ENCODE measurements at regions not wholly inside any gene's neighbourhood (a gene's known extent, or its start where the extent isn't known, plus 50 kb on each side); places are given as distances from the start of the nearest gene placed in this dataset.

GRCh38 chr12:19065223-19065622, 64.3 kb upstream of the PLEKHA5 start:
- H3K9me3 ChIP-seq = no peaks in the 10 kb centered on the region
- no peak overlapping the region for H3K4me3 ChIP-seq
- H3K27me3 ChIP-seq = no peaks in the 10 kb centered on the region
- intact Hi-C loops (cut with DNase I) = no loop called here
- no peaks in the 10 kb centered on the region for H3K36me3 ChIP-seq
- TF ChIP-seq POLR2AphosphoS5 (IDR thresholded peaks at IDR 0.05; ENCODE audit: insufficient read depth in 1 of 2, low read depth in 1 of 2) = no peak
- TF ChIP-seq CTCF (IDR thresholded peaks at IDR 0.05) = no peak
- TF ChIP-seq POLR2A (IDR thresholded peaks at IDR 0.05) = no peak
- no peaks in the 10 kb centered on the region for H3K4me1 ChIP-seq
- DNase-seq (ENCODE audit: extremely low spot score in 2 of 2) = no peak
- H3K27ac ChIP-seq = no peak overlapping the region

GRCh38 chr12:19065871-19066270, 63.7 kb upstream of the PLEKHA5 start:
- Histone ChIP-seq H3K9me3 (no peaks in the 10 kb centered on the region), H3K27ac (no peak overlapping the region), H3K4me1 (no peaks in the 10 kb centered on the region), H3K36me3 (no peaks in the 10 kb centered on the region), H3K27me3 (no peaks in the 10 kb centered on the region), H3K4me3 (no peak overlapping the region)
- TF ChIP-seq POLR2AphosphoS5 (IDR thresholded peaks at IDR 0.05; ENCODE audit: insufficient read depth in 1 of 2, low read depth in 1 of 2) (no peak), POLR2A (IDR thresholded peaks at IDR 0.05) (no peak), CTCF (IDR thresholded peaks at IDR 0.05) (no peak)
- intact Hi-C loops (cut with DNase I) = no loop called here
- DNase-seq (ENCODE audit: extremely low spot score in 2 of 2) = no peak

- Histone ChIP-seq H3K27me3 (no peaks in the 10 kb centered on the region), H3K9me3 (no peaks in the 10 kb centered on the region), H3K27ac (no peak overlapping the region), H3K4me3 (no peak overlapping the region), H3K36me3 (no peaks in the 10 kb centered on the region), H3K4me1 (no peaks in the 10 kb centered on the region)
- intact Hi-C loops (cut with DNase I) = no loop called here
- no peak for DNase-seq (ENCODE audit: extremely low spot score in 2 of 2)
- TF ChIP-seq POLR2AphosphoS5 (IDR thresholded peaks at IDR 0.05; ENCODE audit: insufficient read depth in 1 of 2, low read depth in 1 of 2) (no peak), CTCF (IDR thresholded peaks at IDR 0.05) (no peak), POLR2A (IDR thresholded peaks at IDR 0.05) (no peak)
Observed at GRCh38 chr12:19066475-19067001, 63.0 kb upstream of the PLEKHA5 start.

- intact Hi-C loops (cut with DNase I) = no loop called here
- no peak for DNase-seq (ENCODE audit: extremely low spot score in 2 of 2)
- H3K9me3 ChIP-seq = no peaks in the 10 kb centered on the region
Observed at GRCh38 chr12:19068137-19068536, 61.4 kb upstream of the PLEKHA5 start.

More at GRCh38 chr12:19068137-19068536, 61.4 kb upstream of the PLEKHA5 start:
- no peaks in the 10 kb centered on the region for H3K36me3 ChIP-seq
- H3K27ac ChIP-seq = no peak overlapping the region
- H3K4me1 ChIP-seq = no peaks in the 10 kb centered on the region
- TF ChIP-seq CTCF (IDR thresholded peaks at IDR 0.05) (no peak), POLR2A (IDR thresholded peaks at IDR 0.05) (no peak), POLR2AphosphoS5 (IDR thresholded peaks at IDR 0.05; ENCODE audit: insufficient read depth in 1 of 2, low read depth in 1 of 2) (no peak)
- H3K4me3 ChIP-seq = no peak overlapping the region
- H3K27me3 ChIP-seq = no peaks in the 10 kb centered on the region

Measured in vagina (tissue), 2 donors.